ENCODE measurements at regions not wholly inside any gene's neighbourhood (a gene's known extent, or its start where the extent isn't known, plus 50 kb on each side); places are given as distances from the start of the nearest gene placed in this dataset.

DNA sequence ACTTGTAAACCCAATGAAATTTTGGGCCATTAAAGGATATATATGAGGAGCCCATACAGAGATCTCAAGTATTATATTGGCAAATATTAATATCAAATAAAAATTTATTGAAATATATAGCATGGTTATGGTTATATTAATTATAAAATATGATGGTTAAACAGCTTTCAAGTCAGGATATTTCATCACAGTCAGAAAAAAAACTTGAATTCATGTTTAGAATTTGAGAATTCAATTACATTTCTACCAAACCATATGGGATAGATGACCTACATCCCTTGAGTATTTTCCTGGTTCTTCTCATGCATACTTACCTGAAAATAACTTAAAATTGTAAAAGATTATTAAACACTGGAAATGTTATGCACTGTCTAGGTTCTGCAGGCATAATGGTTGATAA lies 956.1 kb upstream of the EDIL3 start:
- TF ChIP-seq HDAC6 (IDR thresholded peaks at IDR 0.05; ENCODE audit: unreplicated experiment) (no peak), CTCF (IDR thresholded peaks at IDR 0.05 in 2 of 3, conservative IDR thresholded peaks at IDR 0.05 in 1 of 3; ENCODE audit: control insufficient read depth in 2 of 3, extremely low read depth in 1 of 3, insufficient read depth in 1 of 3, low read depth in 3 of 3, low read length in 3 of 3) (no peak), POLR2A (IDR thresholded peaks at IDR 0.05; ENCODE audit: low read depth, low read length) (no peak), NFXL1 (IDR thresholded peaks at IDR 0.05; ENCODE audit: borderline replicate concordance) (no peak), HCFC1 (IDR thresholded peaks at IDR 0.05; ENCODE audit: low read length) (no peak), IRF4 (IDR thresholded peaks at IDR 0.05; ENCODE audit: low read depth, low read length) (no peak), KDM1A (IDR thresholded peaks at IDR 0.05; ENCODE audit: borderline replicate concordance) (no peak), POLR2AphosphoS5 (IDR thresholded peaks at IDR 0.05; ENCODE audit: low read length) (no peak), FOXM1 (IDR thresholded peaks at IDR 0.05; ENCODE audit: low read depth, low read length) (no peak), YBX1 (IDR thresholded peaks at IDR 0.05) (no peak), RAD21 (IDR thresholded peaks at IDR 0.05; ENCODE audit: insufficient read depth, low read depth, low read length) (no peak)
